ENCODE measurements at regions not wholly inside any gene's neighbourhood (a gene's known extent, or its start where the extent isn't known, plus 50 kb on each side); places are given as distances from the start of the nearest gene placed in this dataset.

GRCh38 chr18:8982416-8983183 is 119.9 kb upstream of the NDUFV2 start (continued):
- TF ChIP-seq PRDM10 (IDR thresholded peaks at IDR 0.05; ENCODE audit: partially characterized antibody), result peak; percentile 92
- TF ChIP-seq LARP7 (IDR thresholded peaks at IDR 0.05), result 0 out of 2 replicates have a peak, but pooled peaks have one; percentile 67
- TF ChIP-seq HNRNPLL (IDR thresholded peaks at IDR 0.05; ENCODE audit: low read depth, low read length, poor library complexity, severe bottlenecking), result no peak
- TF ChIP-seq NFYB (IDR thresholded peaks at IDR 0.05; ENCODE audit: extremely low read depth, insufficient read length), result no peak
- no peak for TF ChIP-seq RBM14 (IDR thresholded peaks at IDR 0.05; ENCODE audit: borderline replicate concordance, insufficient read depth, low read depth, low read length)
- TF ChIP-seq MBD2 (IDR thresholded peaks at IDR 0.05; ENCODE audit: borderline replicate concordance, low read depth), result no peak
- TF ChIP-seq DMBX1 (CRISPR knock-in tag; IDR thresholded peaks at IDR 0.05; ENCODE audit: borderline replicate concordance), result no peak; the same call in none of the 2 replicates
- no peak for TF ChIP-seq NFE2 (IDR thresholded peaks at IDR 0.05; ENCODE audit: low read depth)
- no peak for TF ChIP-seq PCBP1 (IDR thresholded peaks at IDR 0.05; ENCODE audit: low read depth, low read length, poor library complexity, severe bottlenecking)
- TF ChIP-seq, protein P1, sequence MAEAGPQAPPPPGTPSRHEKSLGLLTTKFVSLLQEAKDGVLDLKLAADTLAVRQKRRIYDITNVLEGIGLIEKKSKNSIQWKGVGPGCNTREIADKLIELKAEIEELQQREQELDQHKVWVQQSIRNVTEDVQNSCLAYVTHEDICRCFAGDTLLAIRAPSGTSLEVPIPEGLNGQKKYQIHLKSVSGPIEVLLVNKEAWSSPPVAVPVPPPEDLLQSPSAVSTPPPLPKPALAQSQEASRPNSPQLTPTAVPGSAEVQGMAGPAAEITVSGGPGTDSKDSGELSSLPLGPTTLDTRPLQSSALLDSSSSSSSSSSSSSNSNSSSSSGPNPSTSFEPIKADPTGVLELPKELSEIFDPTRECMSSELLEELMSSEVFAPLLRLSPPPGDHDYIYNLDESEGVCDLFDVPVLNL (CRISPR knock-in tag; IDR thresholded peaks at IDR 0.05; ENCODE audit: low read depth), result no peak
- TF ChIP-seq DPF2 (IDR thresholded peaks at IDR 0.05), result 0 out of 2 replicates have a peak, but pooled peaks have one; percentile 28
- TF ChIP-seq ZFP30 (CRISPR knock-in tag; IDR thresholded peaks at IDR 0.05; ENCODE audit: borderline replicate concordance), result no peak
- TF ChIP-seq NCOA1 (IDR thresholded peaks at IDR 0.05; ENCODE audit: low read depth), result no peak
- TF ChIP-seq, protein P2, sequence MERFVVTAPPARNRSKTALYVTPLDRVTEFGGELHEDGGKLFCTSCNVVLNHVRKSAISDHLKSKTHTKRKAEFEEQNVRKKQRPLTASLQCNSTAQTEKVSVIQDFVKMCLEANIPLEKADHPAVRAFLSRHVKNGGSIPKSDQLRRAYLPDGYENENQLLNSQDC (CRISPR knock-in tag; IDR thresholded peaks at IDR 0.05), result no peak
- TF ChIP-seq, protein P3, sequence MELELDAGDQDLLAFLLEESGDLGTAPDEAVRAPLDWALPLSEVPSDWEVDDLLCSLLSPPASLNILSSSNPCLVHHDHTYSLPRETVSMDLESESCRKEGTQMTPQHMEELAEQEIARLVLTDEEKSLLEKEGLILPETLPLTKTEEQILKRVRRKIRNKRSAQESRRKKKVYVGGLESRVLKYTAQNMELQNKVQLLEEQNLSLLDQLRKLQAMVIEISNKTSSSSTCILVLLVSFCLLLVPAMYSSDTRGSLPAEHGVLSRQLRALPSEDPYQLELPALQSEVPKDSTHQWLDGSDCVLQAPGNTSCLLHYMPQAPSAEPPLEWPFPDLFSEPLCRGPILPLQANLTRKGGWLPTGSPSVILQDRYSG (tag; conservative IDR thresholded peaks at IDR 0.05; ENCODE audit: low read depth), result no peak
- TF ChIP-seq SNAPC5 (CRISPR knock-in tag; IDR thresholded peaks at IDR 0.05), result no peak
- TF ChIP-seq TOE1 (IDR thresholded peaks at IDR 0.05; ENCODE audit: borderline replicate concordance), result no peak
- TF ChIP-seq TOE1 (CRISPR knock-in tag; IDR thresholded peaks at IDR 0.05; ENCODE audit: borderline replicate concordance, low read depth), result no peak
- TF ChIP-seq BRD9 (IDR thresholded peaks at IDR 0.05; ENCODE audit: low read depth, partially characterized antibody), result peak; percentile 57
- no peak for TF ChIP-seq DACH1 (IDR thresholded peaks at IDR 0.05; ENCODE audit: partially characterized antibody)
- no peak for TF ChIP-seq ZNF212 (CRISPR knock-in tag; IDR thresholded peaks at IDR 0.05)

All from K562 (cell line).